ENCODE measurements at regions not wholly inside any gene's neighbourhood (a gene's known extent, or its start where the extent isn't known, plus 50 kb on each side); places are given as distances from the start of the nearest gene placed in this dataset.

DNA sequence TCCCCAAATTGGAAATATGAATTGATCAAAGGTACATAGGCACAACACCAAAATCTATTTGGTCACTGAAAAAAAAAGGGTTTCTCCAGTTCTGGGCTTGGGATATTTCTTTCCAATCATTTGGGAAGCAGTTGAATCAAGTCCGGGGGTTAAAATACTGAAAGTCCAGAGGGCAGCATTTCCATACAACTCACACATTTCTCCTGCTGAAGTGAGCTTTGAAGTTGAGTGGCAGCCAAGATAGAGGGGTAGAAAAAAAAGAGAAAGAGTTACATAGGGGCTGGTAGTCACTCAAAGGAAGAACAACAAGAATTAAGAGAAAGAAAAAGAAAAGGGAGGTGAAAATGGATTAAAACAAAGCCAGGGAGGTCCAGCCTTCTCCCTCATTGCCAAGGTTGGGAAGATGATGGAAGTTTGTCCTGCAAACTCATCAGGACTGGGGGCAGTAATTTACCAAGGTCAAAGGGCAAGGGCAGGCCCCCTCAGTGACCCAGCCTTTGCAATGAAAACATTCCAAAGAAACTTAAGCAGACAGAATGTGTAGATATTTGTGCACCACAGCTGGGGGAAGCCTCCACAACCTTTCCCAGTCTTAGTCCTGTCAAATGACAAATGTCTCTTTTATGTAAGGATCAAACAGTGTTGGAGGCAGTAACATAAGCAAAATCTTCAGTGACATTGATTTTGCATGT is 525.3 kb upstream of the JARID2 start:
- H3K4me3 ChIP-seq: no peak overlapping the region
- ChIA-PET SMC1A (ENCODE audit: uncharacterized antibody, unreplicated experiment) (interaction anchor here (0.7 to 0.9 kb wide), 2 partner anchors 8 to 397 kb away, joined by 3 to 4 read pairs; no protein-coding TSS in a partner anchor), CTCF (interaction anchor here (0.6 to 0.9 kb wide), 2 partner anchors 9 to 659 kb away, joined by 3 to 5 read pairs; no protein-coding TSS in a partner anchor), POLR2A (interaction anchor here (0.7 kb wide), 2 partner anchors 9 to 639 kb away, joined by 3 read pairs; no protein-coding TSS in a partner anchor), RAD21 (ENCODE audit: unreplicated experiment) (interaction anchor here (1.2 to 1.9 kb wide), 2 partner anchors 9 kb away, joined by 6 to 7 read pairs; no protein-coding TSS in a partner anchor)
- no peaks in the 10 kb centered on the region; the same call in 2 of the 3 replicates for H3K9me3 ChIP-seq (replicated peaks; ENCODE audit: control insufficient read depth, insufficient read depth, low read length)
- no peaks in the 10 kb centered on the region for H3K27me3 ChIP-seq (replicated peaks in 1 of 2; ENCODE audit: control insufficient read depth in 2 of 2, insufficient read depth in 2 of 2, low read length in 1 of 2)
- no peak overlapping the region for H2AFZ ChIP-seq (ENCODE audit: control insufficient read depth, low read depth, low read length)
- no peak for FAIRE-seq
- no peaks in the 10 kb centered on the region for H3K79me2 ChIP-seq (ENCODE audit: control insufficient read depth, insufficient read depth, low read length)
- in situ Hi-C loops (cut with MboI): no loop called here
- H3K4me2 ChIP-seq (ENCODE audit: control insufficient read depth, insufficient read depth): no peak overlapping the region
- DNase-seq (ENCODE audit: low read depth, low spot score): no peak
- BruUV-seq (replicated peaks): no TSS peak
- no peak for ATAC-seq
- no peak overlapping the region for H3K9ac ChIP-seq (ENCODE audit: control insufficient read depth, insufficient read depth, low read length)
- no peaks in the 10 kb centered on the region for H4K20me1 ChIP-seq (ENCODE audit: control insufficient read depth, insufficient read depth)
- WGBS (ENCODE audit: insufficient coverage, insufficient replicate concordance, low lambda C conversion rate, missing lambda C conversion rate): 86% methylated on average over 1 of the region's 1 CpG
- 0 out of 2 replicates have a peak, but pooled peaks cover 2% of the 10 kb centered on the region for H3K4me1 ChIP-seq (ENCODE audit: control insufficient read depth, insufficient read depth, low read length)
- intact Hi-C loops (cut with micrococcal nuclease; ENCODE audit: unreplicated experiment): no loop called here
- no peak overlapping the region for H3K27ac ChIP-seq (ENCODE audit: control insufficient read depth, insufficient read depth)
- no peaks in the 10 kb centered on the region for H3K36me3 ChIP-seq (ENCODE audit: control insufficient read depth in 2 of 2, insufficient read depth in 2 of 2, low read length in 1 of 2)
- no peak for TF ChIP-seq ZNF274 (IDR thresholded peaks at IDR 0.05; ENCODE audit: insufficient read depth, insufficient read length)
- no peak for TF ChIP-seq NFYB (IDR thresholded peaks at IDR 0.05; ENCODE audit: insufficient read depth, low read depth, low read length)
- no peak for TF ChIP-seq RAD51 (IDR thresholded peaks at IDR 0.05)
- peak; percentile 65 for TF ChIP-seq NR2F1 (conservative IDR thresholded peaks at IDR 0.05)
- TF ChIP-seq, protein P1, sequence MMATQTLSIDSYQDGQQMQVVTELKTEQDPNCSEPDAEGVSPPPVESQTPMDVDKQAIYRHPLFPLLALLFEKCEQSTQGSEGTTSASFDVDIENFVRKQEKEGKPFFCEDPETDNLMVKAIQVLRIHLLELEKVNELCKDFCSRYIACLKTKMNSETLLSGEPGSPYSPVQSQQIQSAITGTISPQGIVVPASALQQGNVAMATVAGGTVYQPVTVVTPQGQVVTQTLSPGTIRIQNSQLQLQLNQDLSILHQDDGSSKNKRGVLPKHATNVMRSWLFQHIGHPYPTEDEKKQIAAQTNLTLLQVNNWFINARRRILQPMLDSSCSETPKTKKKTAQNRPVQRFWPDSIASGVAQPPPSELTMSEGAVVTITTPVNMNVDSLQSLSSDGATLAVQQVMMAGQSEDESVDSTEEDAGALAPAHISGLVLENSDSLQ (IDR thresholded peaks at IDR 0.05): peak; percentile 50; the same call in 1 of the 2 replicates
- TF ChIP-seq, protein P2, sequence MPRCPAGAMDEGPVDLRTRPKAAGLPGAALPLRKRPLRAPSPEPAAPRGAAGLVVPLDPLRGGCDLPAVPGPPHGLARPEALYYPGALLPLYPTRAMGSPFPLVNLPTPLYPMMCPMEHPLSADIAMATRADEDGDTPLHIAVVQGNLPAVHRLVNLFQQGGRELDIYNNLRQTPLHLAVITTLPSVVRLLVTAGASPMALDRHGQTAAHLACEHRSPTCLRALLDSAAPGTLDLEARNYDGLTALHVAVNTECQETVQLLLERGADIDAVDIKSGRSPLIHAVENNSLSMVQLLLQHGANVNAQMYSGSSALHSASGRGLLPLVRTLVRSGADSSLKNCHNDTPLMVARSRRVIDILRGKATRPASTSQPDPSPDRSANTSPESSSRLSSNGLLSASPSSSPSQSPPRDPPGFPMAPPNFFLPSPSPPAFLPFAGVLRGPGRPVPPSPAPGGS (IDR thresholded peaks at IDR 0.05; ENCODE audit: borderline replicate concordance, insufficient read depth, low read depth, low read length, poor library complexity, severe bottlenecking): no peak
- no peak for TF ChIP-seq ATF7 (IDR thresholded peaks at IDR 0.05; ENCODE audit: low read depth)
- TF ChIP-seq ZNF217 (IDR thresholded peaks at IDR 0.05): no peak
- TF ChIP-seq, protein P3, sequence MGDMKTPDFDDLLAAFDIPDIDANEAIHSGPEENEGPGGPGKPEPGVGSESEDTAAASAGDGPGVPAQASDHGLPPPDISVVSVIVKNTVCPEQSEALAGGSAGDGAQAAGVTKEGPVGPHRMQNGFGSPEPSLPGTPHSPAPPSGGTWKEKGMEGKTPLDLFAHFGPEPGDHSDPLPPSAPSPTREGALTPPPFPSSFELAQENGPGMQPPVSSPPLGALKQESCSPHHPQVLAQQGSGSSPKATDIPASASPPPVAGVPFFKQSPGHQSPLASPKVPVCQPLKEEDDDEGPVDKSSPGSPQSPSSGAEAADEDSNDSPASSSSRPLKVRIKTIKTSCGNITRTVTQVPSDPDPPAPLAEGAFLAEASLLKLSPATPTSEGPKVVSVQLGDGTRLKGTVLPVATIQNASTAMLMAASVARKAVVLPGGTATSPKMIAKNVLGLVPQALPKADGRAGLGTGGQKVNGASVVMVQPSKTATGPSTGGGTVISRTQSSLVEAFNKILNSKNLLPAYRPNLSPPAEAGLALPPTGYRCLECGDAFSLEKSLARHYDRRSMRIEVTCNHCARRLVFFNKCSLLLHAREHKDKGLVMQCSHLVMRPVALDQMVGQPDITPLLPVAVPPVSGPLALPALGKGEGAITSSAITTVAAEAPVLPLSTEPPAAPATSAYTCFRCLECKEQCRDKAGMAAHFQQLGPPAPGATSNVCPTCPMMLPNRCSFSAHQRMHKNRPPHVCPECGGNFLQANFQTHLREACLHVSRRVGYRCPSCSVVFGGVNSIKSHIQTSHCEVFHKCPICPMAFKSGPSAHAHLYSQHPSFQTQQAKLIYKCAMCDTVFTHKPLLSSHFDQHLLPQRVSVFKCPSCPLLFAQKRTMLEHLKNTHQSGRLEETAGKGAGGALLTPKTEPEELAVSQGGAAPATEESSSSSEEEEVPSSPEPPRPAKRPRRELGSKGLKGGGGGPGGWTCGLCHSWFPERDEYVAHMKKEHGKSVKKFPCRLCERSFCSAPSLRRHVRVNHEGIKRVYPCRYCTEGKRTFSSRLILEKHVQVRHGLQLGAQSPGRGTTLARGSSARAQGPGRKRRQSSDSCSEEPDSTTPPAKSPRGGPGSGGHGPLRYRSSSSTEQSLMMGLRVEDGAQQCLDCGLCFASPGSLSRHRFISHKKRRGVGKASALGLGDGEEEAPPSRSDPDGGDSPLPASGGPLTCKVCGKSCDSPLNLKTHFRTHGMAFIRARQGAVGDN (IDR thresholded peaks at IDR 0.05): no peak
- TF ChIP-seq, protein P4, sequence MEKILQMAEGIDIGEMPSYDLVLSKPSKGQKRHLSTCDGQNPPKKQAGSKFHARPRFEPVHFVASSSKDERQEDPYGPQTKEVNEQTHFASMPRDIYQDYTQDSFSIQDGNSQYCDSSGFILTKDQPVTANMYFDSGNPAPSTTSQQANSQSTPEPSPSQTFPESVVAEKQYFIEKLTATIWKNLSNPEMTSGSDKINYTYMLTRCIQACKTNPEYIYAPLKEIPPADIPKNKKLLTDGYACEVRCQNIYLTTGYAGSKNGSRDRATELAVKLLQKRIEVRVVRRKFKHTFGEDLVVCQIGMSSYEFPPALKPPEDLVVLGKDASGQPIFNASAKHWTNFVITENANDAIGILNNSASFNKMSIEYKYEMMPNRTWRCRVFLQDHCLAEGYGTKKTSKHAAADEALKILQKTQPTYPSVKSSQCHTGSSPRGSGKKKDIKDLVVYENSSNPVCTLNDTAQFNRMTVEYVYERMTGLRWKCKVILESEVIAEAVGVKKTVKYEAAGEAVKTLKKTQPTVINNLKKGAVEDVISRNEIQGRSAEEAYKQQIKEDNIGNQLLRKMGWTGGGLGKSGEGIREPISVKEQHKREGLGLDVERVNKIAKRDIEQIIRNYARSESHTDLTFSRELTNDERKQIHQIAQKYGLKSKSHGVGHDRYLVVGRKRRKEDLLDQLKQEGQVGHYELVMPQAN (conservative IDR thresholded peaks at IDR 0.05): no peak
- no peak for TF ChIP-seq CHD1 (IDR thresholded peaks at IDR 0.05; ENCODE audit: low read depth, low read length)

Measured in GM12878 (cell line).